ENCODE measurements at regions not wholly inside any gene's neighbourhood (a gene's known extent, or its start where the extent isn't known, plus 50 kb on each side); places are given as distances from the start of the nearest gene placed in this dataset.

GRCh38 chr11:103656382-103656781 lies 380.1 kb upstream of the DDI1 start:
- no peak for TF ChIP-seq GATA2 (IDR thresholded peaks at IDR 0.05; ENCODE audit: low read depth, low read length)
- no peak for TF ChIP-seq GATA3 (IDR thresholded peaks at IDR 0.05; ENCODE audit: low read depth, low read length)

GRCh38 chr11:103659206-103659618 lies 377.2 kb upstream of the DDI1 start:
- TF ChIP-seq GATA3 (IDR thresholded peaks at IDR 0.05; ENCODE audit: low read depth, low read length) (no peak), GATA2 (IDR thresholded peaks at IDR 0.05; ENCODE audit: low read depth, low read length) (no peak)

- TF ChIP-seq GATA3 (IDR thresholded peaks at IDR 0.05; ENCODE audit: low read depth, low read length) (no peak), GATA2 (IDR thresholded peaks at IDR 0.05; ENCODE audit: low read depth, low read length) (no peak)
These were observed 376.7 kb upstream of the DDI1 start for GRCh38 chr11:103659743-103660142.

GRCh38 chr11:103661185-103661584 lies 375.3 kb upstream of the DDI1 start:
- TF ChIP-seq GATA3 (IDR thresholded peaks at IDR 0.05; ENCODE audit: low read depth, low read length) (no peak), GATA2 (IDR thresholded peaks at IDR 0.05; ENCODE audit: low read depth, low read length) (no peak)

- TF ChIP-seq GATA3 (IDR thresholded peaks at IDR 0.05; ENCODE audit: low read depth, low read length) (no peak), GATA2 (IDR thresholded peaks at IDR 0.05; ENCODE audit: low read depth, low read length) (no peak)
These were observed 374.4 kb upstream of the DDI1 start for GRCh38 chr11:103661991-103662390.

GRCh38 chr11:103662880-103663279 lies 373.6 kb upstream of the DDI1 start:
- no peak for TF ChIP-seq GATA3 (IDR thresholded peaks at IDR 0.05; ENCODE audit: low read depth, low read length)
- no peak for TF ChIP-seq GATA2 (IDR thresholded peaks at IDR 0.05; ENCODE audit: low read depth, low read length)

GRCh38 chr11:103668859-103669258 lies 367.6 kb upstream of the DDI1 start:
- TF ChIP-seq GATA3 (IDR thresholded peaks at IDR 0.05; ENCODE audit: low read depth, low read length) = no peak
- no peak for TF ChIP-seq GATA2 (IDR thresholded peaks at IDR 0.05; ENCODE audit: low read depth, low read length)

GRCh38 chr11:103671143-103671651 lies 365.2 kb upstream of the DDI1 start:
- TF ChIP-seq GATA2 (IDR thresholded peaks at IDR 0.05; ENCODE audit: low read depth, low read length) (no peak), GATA3 (IDR thresholded peaks at IDR 0.05; ENCODE audit: low read depth, low read length) (no peak)

GRCh38 chr11:103673773-103674172 lies 362.7 kb upstream of the DDI1 start:
- TF ChIP-seq GATA2 (IDR thresholded peaks at IDR 0.05; ENCODE audit: low read depth, low read length) = no peak
- TF ChIP-seq GATA3 (IDR thresholded peaks at IDR 0.05; ENCODE audit: low read depth, low read length) = no peak

GRCh38 chr11:103676413-103676812 lies 360.0 kb upstream of the DDI1 start:
- TF ChIP-seq GATA3 (IDR thresholded peaks at IDR 0.05; ENCODE audit: low read depth, low read length) (no peak), GATA2 (IDR thresholded peaks at IDR 0.05; ENCODE audit: low read depth, low read length) (no peak)

GRCh38 chr11:103680826-103681225 lies 355.6 kb upstream of the DDI1 start:
- TF ChIP-seq GATA3 (IDR thresholded peaks at IDR 0.05; ENCODE audit: low read depth, low read length) (no peak), GATA2 (IDR thresholded peaks at IDR 0.05; ENCODE audit: low read depth, low read length) (no peak)

GRCh38 chr11:103681855-103682254 lies 354.6 kb upstream of the DDI1 start:
- TF ChIP-seq GATA2 (IDR thresholded peaks at IDR 0.05; ENCODE audit: low read depth, low read length) = no peak
- TF ChIP-seq GATA3 (IDR thresholded peaks at IDR 0.05; ENCODE audit: low read depth, low read length) = no peak

- no peak for TF ChIP-seq GATA3 (IDR thresholded peaks at IDR 0.05; ENCODE audit: low read depth, low read length)
- TF ChIP-seq GATA2 (IDR thresholded peaks at IDR 0.05; ENCODE audit: low read depth, low read length) = no peak
These were observed 353.9 kb upstream of the DDI1 start for GRCh38 chr11:103682318-103683184.

GRCh38 chr11:103683576-103683975 lies 352.9 kb upstream of the DDI1 start:
- no peak for TF ChIP-seq GATA2 (IDR thresholded peaks at IDR 0.05; ENCODE audit: low read depth, low read length)
- no peak for TF ChIP-seq GATA3 (IDR thresholded peaks at IDR 0.05; ENCODE audit: low read depth, low read length)

- TF ChIP-seq GATA2 (IDR thresholded peaks at IDR 0.05; ENCODE audit: low read depth, low read length) (no peak), GATA3 (IDR thresholded peaks at IDR 0.05; ENCODE audit: low read depth, low read length) (no peak)
These were observed 347.5 kb upstream of the DDI1 start for GRCh38 chr11:103688924-103689323.
